Stimulated activated CD8-positive, alpha-beta memory T cell treated with anti-CD3 and anti-CD28 coated beads, Interleukin-12 subunit alpha, Interleukin-12 subunit beta, amount 100 ng/mL, for 1 hour (primary cell): ENCODE measurements at regions not wholly inside any gene's neighbourhood (a gene's known extent, or its start where the extent isn't known, plus 50 kb on each side); places are given as distances from the start of the nearest gene placed in this dataset.
"Not testable (repeated sequence)": the region's sequence is repeated elsewhere in the genome, so short reads cannot be mapped to it uniquely, and the experiment has no call there.

Experiments
- DNase-seq: peaks from one replicate; pipeline ENCODE4 v3.0.0-alpha.2; 2020; ENCODE audit warnings: low read depth

GRCh38 chr18:46179306-46179705 lies 75.1 kb downstream of the HAUS1 start:
- DNase-seq = no peak

GRCh38 chr18:46182633-46183358 lies 78.6 kb downstream of the HAUS1 start:
- no peak for DNase-seq

- not testable (repeated sequence) for DNase-seq
Measured at GRCh38 chr18:46184296-46184695, 80.1 kb downstream of the HAUS1 start.

- DNase-seq = no peak
Measured at GRCh38 chr18:46184727-46185126, 80.5 kb downstream of the HAUS1 start.

GRCh38 chr18:46190667-46191066 lies 86.5 kb downstream of the HAUS1 start:
- DNase-seq = no peak

- no peak for DNase-seq
Measured at GRCh38 chr18:46196627-46197243, 92.5 kb downstream of the HAUS1 start.

- DNase-seq = no peak
Measured at GRCh38 chr18:46199515-46200147, 95.4 kb downstream of the HAUS1 start.

DNA sequence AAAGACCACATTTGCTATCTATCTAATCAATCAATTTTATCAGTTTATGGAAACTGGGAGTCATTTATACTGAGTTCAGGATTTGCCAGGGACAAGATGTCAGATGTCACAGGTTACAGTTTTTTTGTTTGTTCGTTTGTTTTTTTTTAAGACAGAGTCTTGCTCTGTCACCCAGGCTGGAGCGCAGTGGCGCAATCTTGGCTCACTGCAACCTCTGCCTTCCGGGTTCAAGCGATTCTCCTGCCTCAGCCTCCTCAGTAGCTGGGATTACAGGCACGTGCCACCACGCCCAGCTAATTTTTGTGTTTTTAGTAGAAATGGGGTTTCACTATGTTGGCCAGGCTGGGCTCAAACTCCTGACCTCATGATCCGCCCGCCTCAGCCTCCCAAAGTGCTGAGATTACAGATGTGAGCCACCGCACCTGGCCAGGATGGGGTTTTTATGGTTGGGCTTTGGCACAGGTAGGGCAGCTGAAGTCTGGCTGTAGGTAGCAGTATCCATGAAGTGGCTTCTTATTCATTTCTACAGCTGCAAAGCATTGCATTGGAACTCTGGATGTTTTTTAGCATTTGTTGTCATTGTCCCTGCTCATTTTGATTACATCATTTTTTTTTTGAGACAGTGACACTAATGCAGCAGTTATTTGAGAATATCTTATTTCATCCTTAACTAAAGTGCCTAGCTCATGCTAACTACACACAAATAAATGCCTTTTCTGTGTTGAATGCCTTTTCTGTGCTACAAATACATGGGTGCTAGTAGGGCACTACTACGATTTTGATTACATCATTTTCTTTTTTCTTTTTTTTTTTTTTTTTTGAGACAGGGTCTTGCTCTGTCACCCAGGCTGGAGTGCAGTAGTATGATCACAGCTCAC lies 96.2 kb downstream of the HAUS1 start:
- not testable (repeated sequence) for DNase-seq

DNA sequence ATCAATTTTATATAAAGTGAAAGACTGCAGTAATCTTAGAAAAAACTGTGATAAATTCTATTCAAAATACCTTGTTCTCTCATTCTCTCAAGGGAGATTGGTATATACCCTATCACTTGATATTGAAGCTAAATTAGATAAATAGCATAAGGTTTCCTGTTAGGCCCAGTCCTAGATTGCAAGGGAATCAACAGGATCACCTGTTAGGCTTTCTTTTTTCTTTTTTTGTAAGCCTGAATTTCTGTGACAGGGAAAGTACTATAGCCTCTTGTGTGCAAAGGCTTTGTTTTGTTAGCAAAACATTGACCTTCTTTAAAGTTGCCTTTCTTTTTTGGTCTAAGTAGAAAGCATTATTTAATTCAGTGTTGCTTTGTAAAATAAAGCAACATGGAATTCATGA lies 100.0 kb downstream of the HAUS1 start:
- no peak for DNase-seq

- no peak for DNase-seq
Measured at GRCh38 chr18:46207985-46208384, 103.8 kb downstream of the HAUS1 start.

GRCh38 chr18:46209161-46209560 lies 105.0 kb downstream of the HAUS1 start:
- no peak for DNase-seq

- no peak for DNase-seq
Measured at GRCh38 chr18:46211816-46212215, 107.6 kb downstream of the HAUS1 start.

- no peak for DNase-seq
Measured at GRCh38 chr18:46212398-46212797, 108.2 kb downstream of the HAUS1 start.

- DNase-seq = no peak
Measured at GRCh38 chr18:46213295-46213694, 109.1 kb downstream of the HAUS1 start.

GRCh38 chr18:46214435-46214834 lies 110.2 kb downstream of the HAUS1 start:
- DNase-seq = no peak

GRCh38 chr18:46215902-46216723 lies 111.9 kb downstream of the HAUS1 start:
- DNase-seq = no peak

- no peak for DNase-seq
Measured at GRCh38 chr18:46220116-46220515, 115.9 kb downstream of the HAUS1 start.

DNA sequence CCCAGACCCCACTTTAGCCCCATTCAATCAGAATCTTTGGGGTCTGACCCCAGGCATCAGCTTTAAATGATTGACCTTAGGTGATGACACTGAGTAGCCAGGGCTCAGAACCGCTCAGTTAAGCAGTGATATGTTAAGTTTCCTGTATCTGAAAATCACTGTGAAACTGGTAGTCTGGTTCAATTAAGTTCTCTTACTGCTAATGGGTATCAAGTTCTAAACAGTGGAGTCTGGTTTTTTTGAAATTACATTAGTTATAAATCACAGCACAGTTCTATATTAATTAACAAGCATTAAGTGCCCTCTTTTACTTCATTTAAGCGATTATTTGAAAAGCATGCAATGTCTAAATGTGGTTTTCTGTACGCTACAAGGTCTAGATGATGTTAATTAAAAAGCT lies 117.9 kb downstream of the HAUS1 start:
- no peak for DNase-seq

DNA sequence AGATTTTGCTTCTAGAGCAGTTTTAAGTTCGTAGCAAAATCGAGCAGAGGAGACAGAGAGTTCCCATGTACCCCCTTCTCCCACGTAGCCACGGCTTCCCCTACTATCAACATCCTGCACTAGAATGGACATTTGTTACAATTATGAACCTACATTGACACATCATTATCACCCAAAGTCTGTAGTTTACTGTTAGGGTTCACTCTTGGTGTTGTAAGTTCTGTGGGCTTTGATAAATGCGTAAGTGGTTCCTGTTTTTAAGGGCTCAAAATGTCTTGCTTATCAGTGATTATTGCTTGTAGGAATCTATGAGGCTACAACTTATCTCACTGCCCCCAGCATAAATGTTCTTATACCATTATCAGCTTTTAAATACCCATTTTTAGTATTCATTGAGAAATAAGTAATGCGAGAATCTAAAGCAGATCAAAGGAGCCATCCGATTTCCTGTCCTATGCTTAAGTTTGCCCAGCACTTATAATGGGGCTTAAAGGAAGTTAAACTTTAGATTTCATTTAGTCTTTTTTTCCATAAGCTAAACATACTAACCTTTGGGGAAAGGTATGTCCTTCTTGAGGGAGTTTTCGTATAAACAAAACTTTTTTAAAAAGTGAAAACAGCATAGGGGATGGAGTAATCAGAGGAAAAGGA lies 118.7 kb downstream of the HAUS1 start:
- DNase-seq = no peak

DNA sequence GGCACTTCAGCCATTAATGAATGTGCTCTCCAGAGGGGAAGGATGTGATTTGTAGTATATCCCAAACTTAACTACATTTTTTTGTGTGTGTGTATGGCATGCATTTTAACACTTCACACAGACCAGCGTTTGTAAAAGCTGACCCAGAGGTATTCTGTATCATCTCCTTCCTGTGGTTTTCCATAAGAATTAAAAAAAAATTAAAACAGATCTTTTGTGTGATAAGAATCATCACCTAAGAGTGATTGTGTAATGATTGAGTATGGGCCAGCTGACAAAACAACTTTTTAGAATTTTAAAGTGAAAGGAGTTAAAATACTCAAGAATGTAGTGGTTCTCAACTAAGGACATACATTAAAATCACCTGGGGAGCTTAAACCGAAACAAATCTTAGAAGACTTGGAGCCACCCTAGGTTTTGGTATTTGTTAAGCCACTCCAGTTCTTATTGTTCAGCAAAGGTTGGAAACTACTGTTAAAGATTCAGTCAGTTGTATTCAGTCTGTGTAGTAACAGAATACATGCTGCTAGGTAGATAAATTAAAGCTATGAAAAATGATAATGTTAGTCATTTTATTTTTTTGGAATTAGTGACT lies 120.1 kb downstream of the HAUS1 start:
- no peak for DNase-seq

- DNase-seq = no peak
Measured at GRCh38 chr18:46226461-46226860, 122.3 kb downstream of the HAUS1 start.
